CD4-positive, alpha-beta T cell (primary cell): ENCODE measurements at regions not wholly inside any gene's neighbourhood (a gene's known extent, or its start where the extent isn't known, plus 50 kb on each side); places are given as distances from the start of the nearest gene placed in this dataset.

Experiments used
- ATAC-seq: fragments of 200-7000 bp; cut with Tn5 transposase; one replicate; pipeline ENCODE4 v1.10.0; 2022; ENCODE audit warnings: mild to moderate bottlenecking; ENCODE audit not compliant: poor library complexity
- CTCF ChIA-PET: fragments of 350-600 bp; sonication (Branson Sonifier 250); formaldehyde crosslinking; loops from one replicate; lab custom pipeline; 2021; ENCODE audit warnings: antibody characterized with exemption, inconsistent platforms; lab: Charles Lee
- POLR2A ChIA-PET: fragments of 350-600 bp; sonication (Branson Sonifier 250); formaldehyde crosslinking; loops from one replicate; lab custom pipeline; 2021; ENCODE audit warnings: antibody characterized with exemption, inconsistent platforms; lab: Charles Lee
- DNase-seq, 14 experiments: peaks; one replicate each; pipeline ENCODE4 v3.0.0-alpha.2; 2013 to 2020; ENCODE audit warnings: mixed read lengths in 2 of 14
- H3K27ac ChIP-seq, 2 donors: one replicate each; pipeline versions ENCODE4 v1.5.1 to v1.7.0; 2013; ENCODE audit warnings: low read length in 2 of 2, low read depth in 1 of 2, mild to moderate bottlenecking in 1 of 2
- H3K27me3 ChIP-seq, 2 experiments: 1 replicate in 1 of 2; 2 replicates in 1 of 2; pipeline versions ENCODE4 v1.6.1 to v1.7.0; 2013; ENCODE audit warnings: low read length in 2 of 2, control low read depth in 1 of 2, mild to moderate bottlenecking in 1 of 2, moderate library complexity in 1 of 2; ENCODE audit not compliant: insufficient read depth in 2 of 2, control insufficient read depth in 1 of 2
- H3K36me3 ChIP-seq: one replicate; pipeline ENCODE4 v1.6.1; 2013; ENCODE audit warnings: low read length, control low read depth; ENCODE audit not compliant: insufficient read depth
- H3K4me1 ChIP-seq: one replicate; pipeline ENCODE4 v1.6.1; 2013; ENCODE audit warnings: low read length, control low read depth; ENCODE audit not compliant: insufficient read depth
- H3K4me3 ChIP-seq: one replicate; pipeline ENCODE4 v1.5.1; 2013; ENCODE audit warnings: mild to moderate bottlenecking, low read length, moderate library complexity
- H3K9me3 ChIP-seq, 2 experiments: 1 replicate in 1 of 2; 2 replicates in 1 of 2; pipeline versions ENCODE4 v1.6.1 to v1.7.0; 2013; ENCODE audit warnings: low read length in 2 of 2, mild to moderate bottlenecking in 2 of 2, control low read depth in 1 of 2, moderate library complexity in 1 of 2; ENCODE audit not compliant: control insufficient read depth in 1 of 2, insufficient read depth in 1 of 2
- H3K27ac Mint-ChIP-seq: one replicate; pipeline ENCODE4 v1.8.0; 2020; ENCODE audit warnings: mixed read lengths
- H3K27me3 Mint-ChIP-seq: one replicate; pipeline ENCODE4 v1.8.0; 2021; ENCODE audit warnings: mixed read lengths
- H3K36me3 Mint-ChIP-seq: one replicate; pipeline ENCODE4 v1.8.0; 2021; ENCODE audit warnings: low read depth, mixed read lengths
- H3K4me1 Mint-ChIP-seq: one replicate; pipeline ENCODE4 v1.8.0; 2021; ENCODE audit warnings: low read depth, mixed read lengths
- H3K4me3 Mint-ChIP-seq: one replicate; pipeline ENCODE4 v1.8.0; 2020; ENCODE audit warnings: mild to moderate bottlenecking, mixed read lengths
- H3K9me3 Mint-ChIP-seq: one replicate; pipeline ENCODE4 v1.8.0; 2020; ENCODE audit warnings: mixed read lengths
- CTCF ChIP-seq: fragments of 200-600 bp; IDR thresholded peaks from one replicate; pipeline ENCODE4 v1.8.0; 2022; ENCODE audit warnings: antibody characterized with exemption, mild to moderate bottlenecking
- intact Hi-C, 2 experiments: fragments of 100-400 bp; cut with DNase I in 1 of 2; cut with micrococcal nuclease in 1 of 2; formaldehyde crosslinking; loops; one replicate each; pipeline versions ENCODE4 v1.15.1 to v1.9.0; 2023 to 2025; cut with DNase I, micrococcal nuclease

- no peak overlapping the region for H3K4me3 Mint-ChIP-seq
- CTCF ChIA-PET = no interaction called here
- no peaks in the 10 kb centered on the region for H3K36me3 ChIP-seq
- no peaks in the 10 kb centered on the region for H3K4me1 Mint-ChIP-seq
- no peaks in the 10 kb centered on the region for H3K4me1 ChIP-seq
- POLR2A ChIA-PET = no interaction called here
- no peak overlapping the region for H3K27ac ChIP-seq
- no peaks in the 10 kb centered on the region for H3K36me3 Mint-ChIP-seq
- DNase-seq = peak in 1 of 14 experiments; percentile 4
- no peaks in the 10 kb centered on the region for H3K9me3 ChIP-seq
- peaks cover 9% of the 10 kb centered on the region for H3K9me3 Mint-ChIP-seq
- no peaks in the 10 kb centered on the region for H3K27me3 ChIP-seq
- ATAC-seq = no peak
- H3K27me3 Mint-ChIP-seq = no peaks in the 10 kb centered on the region
- no peak overlapping the region for H3K27ac Mint-ChIP-seq
- no peak for TF ChIP-seq CTCF
- intact Hi-C loops = no loop called here
- H3K4me3 ChIP-seq = no peak overlapping the region
Measured at GRCh38 chr2:42890791-42891355, 98.5 kb upstream of the HAAO start.

GRCh38 chr2:42888321-42889245 lies 96.2 kb upstream of the HAAO start:
- no peak for TF ChIP-seq CTCF
- intact Hi-C loops = no loop called here
- H3K27ac ChIP-seq = no peak overlapping the region
- Mint-ChIP-seq H3K4me3 (no peak overlapping the region), H3K4me1 (no peaks in the 10 kb centered on the region), H3K9me3 (peaks cover 9% of the 10 kb centered on the region), H3K36me3 (no peaks in the 10 kb centered on the region), H3K27me3 (no peaks in the 10 kb centered on the region), H3K27ac (no peak overlapping the region)
- ChIA-PET POLR2A (no interaction called here), CTCF (no interaction called here)
- no peak for DNase-seq
- no peaks in the 10 kb centered on the region for H3K36me3 ChIP-seq
- ATAC-seq = no peak
- H3K9me3 ChIP-seq = no peaks in the 10 kb centered on the region
- no peaks in the 10 kb centered on the region for H3K27me3 ChIP-seq
- no peak overlapping the region for H3K4me3 ChIP-seq
- H3K4me1 ChIP-seq = no peaks in the 10 kb centered on the region

- Mint-ChIP-seq H3K36me3 (no peaks in the 10 kb centered on the region), H3K27ac (no peak overlapping the region), H3K4me3 (no peak overlapping the region), H3K27me3 (no peaks in the 10 kb centered on the region), H3K9me3 (peaks cover 9% of the 10 kb centered on the region), H3K4me1 (no peaks in the 10 kb centered on the region)
- CTCF ChIA-PET = no interaction called here
- ATAC-seq (no peak), DNase-seq (peak in 1 of 14 experiments; percentile 10)
- H3K27me3 ChIP-seq = no peaks in the 10 kb centered on the region
- POLR2A ChIA-PET = no interaction called here
- H3K9me3 ChIP-seq = no peaks in the 10 kb centered on the region
- no peak overlapping the region for H3K27ac ChIP-seq
- H3K4me1 ChIP-seq = no peaks in the 10 kb centered on the region
- TF ChIP-seq CTCF = no peak
- no peaks in the 10 kb centered on the region for H3K36me3 ChIP-seq
- H3K4me3 ChIP-seq = no peak overlapping the region
- intact Hi-C loops = no loop called here
Measured at GRCh38 chr2:42886921-42887320, 94.5 kb upstream of the HAAO start.
